ENCODE measurements at regions not wholly inside any gene's neighbourhood (a gene's known extent, or its start where the extent isn't known, plus 50 kb on each side); places are given as distances from the start of the nearest gene placed in this dataset.

DNA sequence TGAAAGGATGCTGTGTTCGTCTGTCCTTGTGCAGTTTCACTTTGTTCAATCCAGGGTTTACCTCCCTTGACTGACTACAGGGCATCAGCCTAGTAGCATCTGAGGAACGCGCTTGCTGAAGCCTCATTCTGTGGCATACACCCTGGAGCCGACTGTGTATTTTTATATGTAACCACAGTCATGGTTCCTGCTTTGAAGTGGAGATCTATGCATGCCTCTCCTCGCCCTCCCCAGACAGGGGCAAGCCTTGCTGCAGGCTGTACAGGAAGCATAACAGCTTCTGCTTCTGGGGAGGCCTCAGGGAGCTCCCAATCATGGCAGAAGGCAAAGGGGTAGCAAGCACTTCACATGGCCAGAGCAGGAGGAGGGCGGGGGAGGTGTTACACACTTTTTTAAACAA is 262.1 kb downstream of the BCL11B start:
- DNase-seq (ENCODE audit: low read depth), result no peak
- TF ChIP-seq, protein P1, sequence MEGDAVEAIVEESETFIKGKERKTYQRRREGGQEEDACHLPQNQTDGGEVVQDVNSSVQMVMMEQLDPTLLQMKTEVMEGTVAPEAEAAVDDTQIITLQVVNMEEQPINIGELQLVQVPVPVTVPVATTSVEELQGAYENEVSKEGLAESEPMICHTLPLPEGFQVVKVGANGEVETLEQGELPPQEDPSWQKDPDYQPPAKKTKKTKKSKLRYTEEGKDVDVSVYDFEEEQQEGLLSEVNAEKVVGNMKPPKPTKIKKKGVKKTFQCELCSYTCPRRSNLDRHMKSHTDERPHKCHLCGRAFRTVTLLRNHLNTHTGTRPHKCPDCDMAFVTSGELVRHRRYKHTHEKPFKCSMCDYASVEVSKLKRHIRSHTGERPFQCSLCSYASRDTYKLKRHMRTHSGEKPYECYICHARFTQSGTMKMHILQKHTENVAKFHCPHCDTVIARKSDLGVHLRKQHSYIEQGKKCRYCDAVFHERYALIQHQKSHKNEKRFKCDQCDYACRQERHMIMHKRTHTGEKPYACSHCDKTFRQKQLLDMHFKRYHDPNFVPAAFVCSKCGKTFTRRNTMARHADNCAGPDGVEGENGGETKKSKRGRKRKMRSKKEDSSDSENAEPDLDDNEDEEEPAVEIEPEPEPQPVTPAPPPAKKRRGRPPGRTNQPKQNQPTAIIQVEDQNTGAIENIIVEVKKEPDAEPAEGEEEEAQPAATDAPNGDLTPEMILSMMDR (conservative IDR thresholded peaks at IDR 0.05; ENCODE audit: low read depth, low read length), result no peak
- H3K4me3 ChIP-seq (ENCODE audit: low read length), result no peak overlapping the region

DNA sequence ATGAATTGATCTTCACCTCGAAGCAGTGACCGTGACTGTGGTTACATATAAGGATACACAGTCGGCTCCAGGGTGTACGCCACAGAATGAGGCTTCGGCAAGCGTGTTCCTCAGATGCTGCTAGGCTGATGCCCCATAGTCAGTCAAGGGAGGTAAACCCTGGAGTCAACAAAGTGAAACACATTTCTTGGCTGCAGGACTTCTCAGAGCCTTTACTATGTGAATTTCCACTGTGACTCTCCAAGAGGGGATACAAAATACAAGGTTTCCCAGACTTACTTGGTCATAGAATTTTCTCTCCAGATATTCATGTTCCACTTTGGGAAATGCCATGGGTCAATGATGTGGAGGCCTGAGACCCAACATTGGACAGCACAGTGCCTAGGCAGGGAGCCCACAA is 260.6 kb downstream of the BCL11B start:
- TF ChIP-seq, protein P1 (conservative IDR thresholded peaks at IDR 0.05; ENCODE audit: low read depth, low read length), result no peak
- H3K4me3 ChIP-seq (ENCODE audit: low read length), result no peak overlapping the region
- no peak for DNase-seq (ENCODE audit: low read depth)

DNA sequence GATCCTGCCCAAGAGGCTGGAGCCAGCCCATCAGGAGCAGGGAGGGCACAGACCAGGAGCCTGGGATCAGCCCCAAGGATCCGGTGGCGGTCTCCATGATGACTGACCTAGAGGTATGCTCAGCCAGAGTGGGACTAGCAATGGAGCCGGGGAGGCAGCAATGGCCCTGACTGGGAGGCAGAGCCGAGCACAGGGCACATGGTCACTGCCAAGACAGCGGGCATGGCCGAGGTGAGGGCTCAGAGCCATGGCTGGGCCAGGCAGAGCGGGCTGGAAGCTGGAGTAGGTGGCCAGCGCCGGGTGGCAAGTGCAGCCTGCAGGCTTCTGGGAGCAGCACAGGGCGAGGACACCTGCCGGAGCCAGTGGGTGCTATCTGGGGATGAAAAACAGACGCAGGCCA is 259.3 kb downstream of the BCL11B start:
- DNase-seq (ENCODE audit: low read depth), result no peak
- TF ChIP-seq, protein P1 (conservative IDR thresholded peaks at IDR 0.05; ENCODE audit: low read depth, low read length), result no peak
- no peak overlapping the region for H3K4me3 ChIP-seq (ENCODE audit: low read length)

DNA sequence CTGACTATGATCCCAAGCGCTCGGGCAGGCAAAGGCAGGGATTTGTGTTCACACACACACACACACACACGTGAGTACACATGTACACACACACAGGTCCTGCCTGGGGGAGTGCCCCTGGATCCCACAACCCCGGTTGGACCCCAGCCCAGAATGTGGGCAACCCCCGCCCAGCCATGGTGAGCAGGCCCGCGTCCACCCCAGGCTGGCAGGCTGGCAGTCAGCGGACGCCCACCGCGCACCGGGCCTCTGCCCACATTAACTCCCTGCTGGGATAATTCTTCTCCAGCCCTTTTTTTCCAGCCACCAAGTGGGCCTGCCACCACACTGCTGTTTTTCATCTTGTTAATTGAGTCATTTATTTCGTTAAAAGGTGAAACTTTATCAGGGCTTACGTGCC is 256.2 kb downstream of the BCL11B start:
- TF ChIP-seq, protein P1 (conservative IDR thresholded peaks at IDR 0.05; ENCODE audit: low read depth, low read length), result no peak
- no peak for DNase-seq (ENCODE audit: low read depth)
- no peak overlapping the region for H3K4me3 ChIP-seq (ENCODE audit: low read length)

DNA sequence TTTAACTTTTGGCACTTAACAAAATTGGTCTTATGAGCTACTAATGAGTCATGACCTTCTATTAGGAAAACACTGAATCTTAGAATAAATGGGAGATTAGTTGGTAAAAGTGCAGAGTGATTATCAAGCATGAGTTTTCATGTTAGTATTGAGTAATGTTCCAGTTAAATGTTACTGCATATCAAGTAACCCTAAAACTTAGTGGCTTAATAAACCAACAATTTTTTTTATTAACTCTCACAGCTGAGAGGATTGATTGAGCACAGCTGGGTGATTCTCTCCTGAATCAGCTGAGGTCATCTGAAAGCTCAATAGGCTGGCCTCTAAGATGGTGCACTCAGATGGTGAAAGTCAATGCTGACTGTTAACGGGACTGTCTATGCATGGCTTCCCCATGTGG is 248.6 kb downstream of the BCL11B start:
- TF ChIP-seq, protein P1 (conservative IDR thresholded peaks at IDR 0.05; ENCODE audit: low read depth, low read length), result no peak
- no peak for DNase-seq (ENCODE audit: low read depth)
- H3K4me3 ChIP-seq (ENCODE audit: low read length), result no peak overlapping the region

DNA sequence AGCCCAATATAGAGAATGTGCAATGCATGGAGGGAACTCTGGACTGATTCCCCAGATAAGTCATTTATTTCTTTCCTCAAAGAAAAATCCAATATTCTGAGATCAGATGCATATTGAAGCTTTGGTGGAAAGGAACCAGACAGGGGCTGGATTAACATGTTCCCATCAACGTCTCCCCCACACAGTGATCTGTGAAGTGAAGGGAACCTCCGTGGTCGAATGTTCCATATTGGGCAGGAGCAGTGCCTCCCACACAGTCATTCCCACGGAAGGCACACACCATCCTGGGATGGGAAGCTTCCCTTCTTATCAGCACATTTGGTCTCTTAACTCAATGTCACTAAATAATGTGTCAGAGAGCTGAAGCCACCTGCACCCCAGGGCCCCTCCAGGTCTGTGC is 247.1 kb downstream of the BCL11B start:
- DNase-seq (ENCODE audit: low read depth), result no peak
- H3K4me3 ChIP-seq (ENCODE audit: low read length), result no peak overlapping the region
- TF ChIP-seq, protein P1 (conservative IDR thresholded peaks at IDR 0.05; ENCODE audit: low read depth, low read length), result no peak

DNA sequence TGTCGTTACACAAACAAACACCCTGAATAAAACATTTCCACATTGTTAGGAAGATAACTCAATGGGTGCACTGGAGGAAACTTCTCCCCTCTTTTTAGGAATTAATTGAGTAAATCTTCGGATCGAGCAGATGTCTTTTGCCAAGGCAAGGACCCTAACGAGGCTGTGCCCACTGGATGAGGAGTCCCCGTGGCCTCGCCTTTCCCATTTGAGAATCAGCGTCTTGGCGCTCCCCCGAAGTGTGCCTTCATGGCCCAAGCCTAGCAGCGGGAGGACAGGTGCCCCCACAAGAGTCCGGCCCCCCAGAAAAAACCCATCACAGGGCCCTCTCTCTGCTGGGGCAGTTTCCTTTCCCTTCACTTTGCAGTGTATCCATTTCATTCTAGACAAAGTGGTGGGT is 246.6 kb downstream of the BCL11B start:
- no peak overlapping the region for H3K4me3 ChIP-seq (ENCODE audit: low read length)
- TF ChIP-seq, protein P1 (conservative IDR thresholded peaks at IDR 0.05; ENCODE audit: low read depth, low read length), result no peak
- DNase-seq (ENCODE audit: low read depth), result no peak

All from retinal pigment epithelial cell (primary cell).